ENCODE measurements at regions not wholly inside any gene's neighbourhood (a gene's known extent, or its start where the extent isn't known, plus 50 kb on each side); places are given as distances from the start of the nearest gene placed in this dataset.

- TF ChIP-seq CTCF (IDR thresholded peaks at IDR 0.05) (no peak), EP300 (IDR thresholded peaks at IDR 0.05) (no peak), POLR2A (IDR thresholded peaks at IDR 0.05) (no peak), POLR2AphosphoS5 (IDR thresholded peaks at IDR 0.05) (no peak)
Measured at GRCh38 chr18:45430041-45430440, 185.2 kb upstream of the SLC14A2 start.
